Liver (tissue), 8 donors: ENCODE measurements at regions not wholly inside any gene's neighbourhood (a gene's known extent, or its start where the extent isn't known, plus 50 kb on each side); places are given as distances from the start of the nearest gene placed in this dataset.

Experiments
- DNase-seq: peaks from one replicate; pipeline ENCODE4 v3.0.0-alpha.2; 2017; ENCODE audit warnings: low spot score
- H3K27ac ChIP-seq, 2 donors: one replicate each; pipeline ENCODE4 v1.7.0; 2013; ENCODE audit warnings: inconsistent platforms in 2 of 2, low read length in 2 of 2, control low read depth in 1 of 2, low read depth in 1 of 2, mild to moderate bottlenecking in 1 of 2
- H3K27me3 ChIP-seq, 4 donors: one replicate each; pipeline versions ENCODE4 v1.6.1 to v1.7.0; 2013; ENCODE audit warnings: low read length in 3 of 4, inconsistent platforms in 1 of 4, mild to moderate bottlenecking in 1 of 4, moderate library complexity in 1 of 4; ENCODE audit not compliant: control insufficient read depth in 4 of 4, insufficient read depth in 4 of 4
- H3K36me3 ChIP-seq, 4 donors: one replicate each; pipeline versions ENCODE4 v1.6.1 to v1.7.0; 2013; ENCODE audit warnings: low read length in 3 of 4, mild to moderate bottlenecking in 3 of 4, low read depth in 1 of 4, moderate library complexity in 1 of 4; ENCODE audit not compliant: control insufficient read depth in 4 of 4, insufficient read depth in 3 of 4
- H3K4me1 ChIP-seq, 4 donors: one replicate each; pipeline versions ENCODE4 v1.6.1 to v1.7.0; 2013; ENCODE audit warnings: low read length in 3 of 4, mild to moderate bottlenecking in 3 of 4, moderate library complexity in 1 of 4; ENCODE audit not compliant: control insufficient read depth in 4 of 4, insufficient read depth in 4 of 4
- H3K4me3 ChIP-seq, 3 donors: one replicate each; pipeline versions ENCODE4 v1.6.1 to v1.7.0; 2013; ENCODE audit warnings: low read length in 3 of 3, control low read depth in 1 of 3, low read depth in 1 of 3, mild to moderate bottlenecking in 1 of 3
- H3K9ac ChIP-seq, 2 donors: one replicate each; pipeline ENCODE4 v1.7.0; 2013; ENCODE audit warnings: low read length in 2 of 2, mild to moderate bottlenecking in 2 of 2, moderate library complexity in 2 of 2, control low read depth in 1 of 2, low read depth in 1 of 2
- H3K9me3 ChIP-seq, 4 donors: one replicate each; pipeline versions ENCODE4 v1.6.1 to v1.7.0; 2013; ENCODE audit warnings: low read length in 3 of 4; ENCODE audit not compliant: control insufficient read depth in 4 of 4
- ATF3 ChIP-seq: IDR thresholded peaks from 2 replicates; pipeline ENCODE4 v1.6.1; 2016; ENCODE audit warnings: antibody characterized with exemption
- EGR1 ChIP-seq, 2 donors: IDR thresholded peaks; 2 replicates each; pipeline ENCODE4 v1.6.1; 2016 to 2018; ENCODE audit warnings: antibody characterized with exemption in 2 of 2, low read depth in 2 of 2
- FOXA1 ChIP-seq: IDR thresholded peaks from 2 replicates; pipeline ENCODE4 v1.6.1; 2016; ENCODE audit warnings: antibody characterized with exemption
- FOXA2 ChIP-seq: IDR thresholded peaks from 2 replicates; pipeline ENCODE4 v1.6.1; 2016; ENCODE audit warnings: antibody characterized with exemption
- GABPA ChIP-seq, 2 donors: IDR thresholded peaks in 1 of 2; conservative IDR thresholded peaks in 1 of 2; 2 replicates each; pipeline ENCODE4 v1.6.1; 2016; ENCODE audit warnings: antibody characterized with exemption in 2 of 2, mild to moderate bottlenecking in 1 of 2, moderate library complexity in 1 of 2
- HNF4A ChIP-seq, 2 donors: conservative IDR thresholded peaks; 2 replicates each; pipeline ENCODE4 v1.6.1; 2016; ENCODE audit warnings: antibody characterized with exemption in 2 of 2, mild to moderate bottlenecking in 2 of 2
- HNF4G ChIP-seq: IDR thresholded peaks from 2 replicates; pipeline ENCODE4 v1.6.1; 2016; ENCODE audit warnings: antibody characterized with exemption
- JUND ChIP-seq, 2 donors: IDR thresholded peaks; 2 replicates each; pipeline ENCODE4 v1.6.1; 2016; ENCODE audit warnings: antibody characterized with exemption in 2 of 2
- NR2F2 ChIP-seq: IDR thresholded peaks from 2 replicates; pipeline ENCODE4 v1.6.1; 2016; ENCODE audit warnings: antibody characterized with exemption
- RAD21 ChIP-seq, 2 donors: IDR thresholded peaks; 2 replicates each; pipeline ENCODE4 v1.6.1; 2016; ENCODE audit warnings: antibody characterized with exemption in 2 of 2, mild to moderate bottlenecking in 2 of 2
- RXRA ChIP-seq, 2 donors: IDR thresholded peaks; 2 replicates each; pipeline ENCODE4 v1.6.1; 2017 to 2018; ENCODE audit warnings: antibody characterized with exemption in 2 of 2, mild to moderate bottlenecking in 1 of 2
- SP1 ChIP-seq: IDR thresholded peaks from 2 replicates; pipeline ENCODE4 v1.6.1; 2018; ENCODE audit warnings: antibody characterized with exemption, mild to moderate bottlenecking
- TAF1 ChIP-seq: conservative IDR thresholded peaks from 2 replicates; pipeline ENCODE4 v1.6.1; 2016; ENCODE audit warnings: antibody characterized with exemption, mild to moderate bottlenecking
- YY1 ChIP-seq: IDR thresholded peaks from 2 replicates; pipeline ENCODE4 v1.6.1; 2016; ENCODE audit warnings: antibody characterized with exemption, mild to moderate bottlenecking
- ZBTB33 ChIP-seq: IDR thresholded peaks from 2 replicates; pipeline ENCODE4 v1.6.1; 2016; ENCODE audit warnings: antibody characterized with exemption
- WGBS: extraction: QIAGEN DNeasy Blood & Tissue Kit; methylation state at CpG from one replicate; pipeline ENCODE4 v1.1.7; 2013; 5-methylcytosine and 5-hydroxymethylcytosine counted together
- TF ChIP-seq, protein P1 (sequence below): IDR thresholded peaks from 2 replicates; pipeline ENCODE4 v1.6.1; 2016; ENCODE audit warnings: antibody characterized with exemption
- TF ChIP-seq, protein P2 (sequence below): fragments of 150-350 bp; IDR thresholded peaks from 2 replicates; pipeline ENCODE4 v1.5.1; 2017; ENCODE audit warnings: improper control_type of control experiment, low read depth, low read length; ENCODE audit not compliant: missing input control
- TF ChIP-seq, protein P3 (sequence below): IDR thresholded peaks from 2 replicates; pipeline ENCODE4 v1.6.1; 2016; ENCODE audit warnings: antibody characterized with exemption, mild to moderate bottlenecking
- donor health status: healthy.
- donor health status: healthy.
- donor health status: healthy.
- donor health status: healthy.
- donor health status: healthy.

- Histone ChIP-seq H3K9ac (no peak overlapping the region), H3K36me3 (no peaks in the 10 kb centered on the region), H3K4me3 (no peak overlapping the region), H3K4me1 (no peaks in the 10 kb centered on the region), H3K27me3 (no peaks in the 10 kb centered on the region), H3K9me3 (no peaks in the 10 kb centered on the region), H3K27ac (no peak overlapping the region)
- no peak for DNase-seq
- TF ChIP-seq ZBTB33, result no peak
- TF ChIP-seq EGR1 (IDR thresholded peaks at IDR 0.05; ENCODE audit: low read depth in 2 of 2), result no peak
- TF ChIP-seq ATF3, result no peak
- no peak for TF ChIP-seq YY1
- TF ChIP-seq, protein P1, sequence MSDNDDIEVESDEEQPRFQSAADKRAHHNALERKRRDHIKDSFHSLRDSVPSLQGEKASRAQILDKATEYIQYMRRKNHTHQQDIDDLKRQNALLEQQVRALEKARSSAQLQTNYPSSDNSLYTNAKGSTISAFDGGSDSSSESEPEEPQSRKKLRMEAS, result no peak
- TF ChIP-seq FOXA2, result no peak
- TF ChIP-seq GABPA (IDR thresholded peaks at IDR 0.05 in 1 of 2, conservative IDR thresholded peaks at IDR 0.05 in 1 of 2), result no peak
- no peak for TF ChIP-seq HNF4G
- no peak for TF ChIP-seq JUND (IDR thresholded peaks at IDR 0.05)
- TF ChIP-seq, protein P2, sequence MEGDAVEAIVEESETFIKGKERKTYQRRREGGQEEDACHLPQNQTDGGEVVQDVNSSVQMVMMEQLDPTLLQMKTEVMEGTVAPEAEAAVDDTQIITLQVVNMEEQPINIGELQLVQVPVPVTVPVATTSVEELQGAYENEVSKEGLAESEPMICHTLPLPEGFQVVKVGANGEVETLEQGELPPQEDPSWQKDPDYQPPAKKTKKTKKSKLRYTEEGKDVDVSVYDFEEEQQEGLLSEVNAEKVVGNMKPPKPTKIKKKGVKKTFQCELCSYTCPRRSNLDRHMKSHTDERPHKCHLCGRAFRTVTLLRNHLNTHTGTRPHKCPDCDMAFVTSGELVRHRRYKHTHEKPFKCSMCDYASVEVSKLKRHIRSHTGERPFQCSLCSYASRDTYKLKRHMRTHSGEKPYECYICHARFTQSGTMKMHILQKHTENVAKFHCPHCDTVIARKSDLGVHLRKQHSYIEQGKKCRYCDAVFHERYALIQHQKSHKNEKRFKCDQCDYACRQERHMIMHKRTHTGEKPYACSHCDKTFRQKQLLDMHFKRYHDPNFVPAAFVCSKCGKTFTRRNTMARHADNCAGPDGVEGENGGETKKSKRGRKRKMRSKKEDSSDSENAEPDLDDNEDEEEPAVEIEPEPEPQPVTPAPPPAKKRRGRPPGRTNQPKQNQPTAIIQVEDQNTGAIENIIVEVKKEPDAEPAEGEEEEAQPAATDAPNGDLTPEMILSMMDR, result no peak
- no peak for TF ChIP-seq RXRA (IDR thresholded peaks at IDR 0.05)
- no peak for TF ChIP-seq NR2F2
- no peak for TF ChIP-seq TAF1
- no peak for TF ChIP-seq HNF4A (conservative IDR thresholded peaks at IDR 0.05)
- no peak for TF ChIP-seq RAD21 (IDR thresholded peaks at IDR 0.05)
- TF ChIP-seq SP1, result no peak
- TF ChIP-seq, protein P3, sequence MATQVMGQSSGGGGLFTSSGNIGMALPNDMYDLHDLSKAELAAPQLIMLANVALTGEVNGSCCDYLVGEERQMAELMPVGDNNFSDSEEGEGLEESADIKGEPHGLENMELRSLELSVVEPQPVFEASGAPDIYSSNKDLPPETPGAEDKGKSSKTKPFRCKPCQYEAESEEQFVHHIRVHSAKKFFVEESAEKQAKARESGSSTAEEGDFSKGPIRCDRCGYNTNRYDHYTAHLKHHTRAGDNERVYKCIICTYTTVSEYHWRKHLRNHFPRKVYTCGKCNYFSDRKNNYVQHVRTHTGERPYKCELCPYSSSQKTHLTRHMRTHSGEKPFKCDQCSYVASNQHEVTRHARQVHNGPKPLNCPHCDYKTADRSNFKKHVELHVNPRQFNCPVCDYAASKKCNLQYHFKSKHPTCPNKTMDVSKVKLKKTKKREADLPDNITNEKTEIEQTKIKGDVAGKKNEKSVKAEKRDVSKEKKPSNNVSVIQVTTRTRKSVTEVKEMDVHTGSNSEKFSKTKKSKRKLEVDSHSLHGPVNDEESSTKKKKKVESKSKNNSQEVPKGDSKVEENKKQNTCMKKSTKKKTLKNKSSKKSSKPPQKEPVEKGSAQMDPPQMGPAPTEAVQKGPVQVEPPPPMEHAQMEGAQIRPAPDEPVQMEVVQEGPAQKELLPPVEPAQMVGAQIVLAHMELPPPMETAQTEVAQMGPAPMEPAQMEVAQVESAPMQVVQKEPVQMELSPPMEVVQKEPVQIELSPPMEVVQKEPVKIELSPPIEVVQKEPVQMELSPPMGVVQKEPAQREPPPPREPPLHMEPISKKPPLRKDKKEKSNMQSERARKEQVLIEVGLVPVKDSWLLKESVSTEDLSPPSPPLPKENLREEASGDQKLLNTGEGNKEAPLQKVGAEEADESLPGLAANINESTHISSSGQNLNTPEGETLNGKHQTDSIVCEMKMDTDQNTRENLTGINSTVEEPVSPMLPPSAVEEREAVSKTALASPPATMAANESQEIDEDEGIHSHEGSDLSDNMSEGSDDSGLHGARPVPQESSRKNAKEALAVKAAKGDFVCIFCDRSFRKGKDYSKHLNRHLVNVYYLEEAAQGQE, result no peak
- no peak for TF ChIP-seq FOXA1
- WGBS, result 89% methylated on average over 6 of the region's 6 CpGs
These were observed 673.8 kb upstream of the FANCL start for GRCh38 chr2:58914733-58915505.
